HG03432 (cell line): ENCODE measurements at regions not wholly inside any gene's neighbourhood (a gene's known extent, or its start where the extent isn't known, plus 50 kb on each side); places are given as distances from the start of the nearest gene placed in this dataset.
"Not testable (repeated sequence)": the region's sequence is repeated elsewhere in the genome, so short reads cannot be mapped to it uniquely, and the experiment has no call there.

Source experiments
- ATAC-seq: cut with Tn5 transposase; IDR thresholded peaks from one replicate; pipeline ENCODE4 v1.9.1; 2021; ENCODE audit warnings: mild to moderate bottlenecking, moderate library complexity; ENCODE audit not compliant: unreplicated experiment

- ATAC-seq: not testable (repeated sequence)
Measured at GRCh38 chr12:131229079-131229425, 275.3 kb downstream of the ADGRD1 start.

DNA sequence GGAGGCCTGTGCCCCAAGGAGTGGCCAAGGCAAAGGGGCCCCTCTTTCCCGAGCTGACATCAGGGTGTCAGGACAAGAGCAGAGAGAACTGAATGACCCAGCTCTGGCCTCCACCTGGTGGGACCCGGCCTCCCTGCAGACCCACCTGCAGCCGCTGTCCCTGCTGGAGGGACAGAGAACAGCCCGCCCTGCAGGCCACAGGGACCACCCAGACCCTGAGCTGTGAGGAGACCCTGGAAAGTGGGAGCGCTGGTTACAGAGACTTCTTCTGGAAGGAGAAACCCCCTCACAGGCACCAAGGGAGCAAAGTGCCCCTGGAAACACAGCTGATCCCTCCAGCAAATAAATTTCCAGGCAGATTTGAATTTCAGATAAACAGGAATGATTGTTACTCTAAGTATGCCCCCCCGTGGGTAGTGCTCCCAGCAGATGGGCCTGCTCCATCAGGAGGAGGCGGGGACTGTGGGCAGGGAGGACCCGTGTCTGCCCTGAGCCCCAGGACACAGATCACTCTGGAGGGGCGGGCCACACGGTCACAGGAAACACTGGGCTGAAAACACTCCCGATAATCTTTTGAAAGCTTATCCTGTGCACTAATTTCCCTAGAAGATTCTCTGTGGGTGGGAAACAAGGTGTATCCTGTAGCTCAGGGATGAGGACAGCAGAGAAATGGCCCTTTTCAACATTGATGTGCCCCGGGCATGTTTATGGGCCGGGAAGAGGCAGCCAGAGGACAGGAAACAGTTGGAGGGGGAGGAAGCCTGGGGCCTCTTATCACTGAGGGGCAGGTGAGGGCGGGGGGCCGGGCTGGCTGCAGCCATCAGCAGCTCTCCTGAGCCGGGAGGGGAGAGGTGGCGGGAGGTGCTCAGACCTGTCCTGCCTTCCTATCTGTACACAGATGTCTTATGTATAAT is 276.0 kb downstream of the ADGRD1 start:
- ATAC-seq: no peak

DNA sequence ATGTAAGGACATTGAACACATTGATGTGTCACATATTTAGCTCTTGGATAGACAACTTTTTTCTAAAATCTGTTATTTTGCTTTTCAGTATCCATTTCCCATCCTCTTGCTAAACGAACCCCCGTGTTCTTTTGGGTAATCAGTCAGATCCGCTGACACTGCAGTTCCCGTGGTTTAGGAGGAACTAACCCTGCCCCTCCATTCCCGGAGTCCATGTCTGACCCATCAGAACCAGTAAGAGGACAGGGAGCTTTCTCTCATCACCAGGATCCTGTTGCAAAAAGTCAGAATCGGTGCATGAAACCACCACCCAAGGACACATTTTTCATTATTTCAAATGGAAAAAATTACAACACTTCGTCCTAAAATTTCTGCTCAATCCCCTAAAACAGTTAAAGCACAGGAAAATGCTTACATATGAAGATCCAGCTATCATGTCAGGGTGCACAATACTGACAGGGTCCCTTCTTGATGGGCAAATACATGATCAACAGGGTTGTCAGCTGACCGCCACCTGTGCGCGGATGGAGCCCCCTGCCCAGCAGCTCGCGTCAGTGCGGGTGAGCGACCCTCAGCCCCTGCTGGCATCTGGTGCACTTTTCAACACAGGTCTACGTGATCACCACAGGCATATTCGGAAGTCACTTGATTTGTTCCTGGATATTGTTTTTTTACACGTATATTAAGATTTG is 276.8 kb downstream of the ADGRD1 start:
- ATAC-seq: no peak

DNA sequence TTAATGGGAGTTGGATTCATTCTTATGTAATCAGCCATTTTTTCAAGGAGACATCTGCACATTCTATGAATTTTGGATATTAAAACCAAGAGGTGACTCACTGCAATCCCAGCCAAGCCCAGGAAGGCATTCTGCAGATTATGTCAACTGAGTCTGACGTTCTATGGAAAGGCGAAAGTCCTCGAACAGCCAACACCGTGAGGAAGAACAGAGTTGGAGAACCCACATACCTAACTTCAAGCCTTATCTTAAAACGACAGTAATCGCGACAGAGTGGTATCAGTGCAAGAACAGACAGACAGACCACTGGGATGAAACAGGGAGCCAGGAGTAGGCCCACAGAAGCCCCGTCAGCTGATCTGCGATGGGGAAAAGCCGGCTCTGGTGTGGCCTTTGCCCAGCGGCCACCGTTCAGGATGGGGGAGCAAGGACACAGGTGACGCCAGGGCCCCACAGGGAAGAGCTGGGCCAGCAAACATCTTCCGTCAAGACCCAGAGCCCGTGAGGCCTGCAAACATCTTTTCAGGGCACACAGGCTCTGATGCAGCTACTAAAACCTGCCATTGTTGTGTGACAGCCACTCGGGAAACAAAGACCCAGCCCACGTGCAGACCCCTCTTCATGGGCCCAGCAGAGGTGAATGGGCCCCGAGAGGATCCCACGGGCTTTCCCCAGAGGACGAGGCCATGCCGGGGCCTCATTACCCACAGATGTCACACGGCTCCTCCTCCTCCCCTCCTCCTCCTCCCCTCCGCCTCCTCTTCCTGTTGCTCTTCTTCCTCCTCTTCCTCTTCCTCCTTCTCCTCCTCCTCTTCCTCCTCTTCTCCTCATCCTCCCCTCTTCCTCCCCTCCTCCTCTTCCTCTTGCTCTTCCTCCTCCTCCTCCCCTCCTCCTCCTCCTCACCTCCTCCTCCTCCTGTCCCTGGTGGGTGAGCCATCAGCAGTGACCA is 277.6 kb downstream of the ADGRD1 start:
- ATAC-seq: no peak

- no peak for ATAC-seq
Measured at GRCh38 chr12:131232036-131232435, 278.3 kb downstream of the ADGRD1 start.

- ATAC-seq: not testable (repeated sequence)
Measured at GRCh38 chr12:131232872-131233271, 279.2 kb downstream of the ADGRD1 start.

DNA sequence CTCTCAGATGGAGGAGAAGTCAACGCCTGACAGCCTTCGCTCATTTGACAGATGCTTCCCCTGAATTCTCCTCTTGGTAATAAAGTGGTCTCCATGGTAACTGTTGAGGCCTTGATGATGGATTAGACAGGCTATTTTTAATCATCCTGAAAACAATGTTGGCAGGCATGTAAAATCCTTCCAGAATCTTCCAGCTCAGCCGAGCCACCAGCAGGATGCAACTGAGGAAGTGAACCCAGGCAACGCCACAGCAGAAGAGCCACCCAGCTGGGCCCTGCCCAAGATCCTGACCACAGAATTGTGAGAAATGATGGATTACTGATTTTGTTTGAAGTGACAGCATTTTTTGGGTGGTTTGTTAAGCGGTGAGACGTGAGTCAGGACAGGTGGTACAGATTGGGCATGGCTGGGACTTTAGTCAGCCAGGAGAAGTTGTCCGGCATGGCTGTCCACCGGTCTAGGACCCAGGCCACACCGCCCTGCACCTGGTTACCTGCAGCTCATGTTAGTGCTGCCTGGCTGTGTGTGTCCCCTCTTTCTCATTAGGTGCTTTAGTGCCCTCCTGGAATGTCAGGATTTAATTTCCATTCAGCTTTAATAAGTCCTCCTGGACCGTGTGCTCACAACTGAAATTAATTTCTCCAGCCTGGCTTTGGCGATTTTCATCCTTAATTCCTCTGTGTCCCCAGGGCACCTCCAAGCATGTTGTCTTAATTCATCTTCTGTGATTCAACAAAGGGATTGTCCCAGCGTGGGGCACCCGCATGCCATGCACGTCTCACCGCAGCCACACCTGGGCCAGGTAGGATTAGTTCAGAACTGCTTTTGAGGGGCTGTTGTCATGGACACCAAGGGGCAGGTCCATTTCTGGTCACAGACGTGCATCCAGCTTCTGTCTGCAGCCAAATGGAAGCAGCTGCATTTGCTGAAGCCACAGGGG is 280.4 kb downstream of the ADGRD1 start:
- not testable (repeated sequence) for ATAC-seq

- not testable (repeated sequence) for ATAC-seq
Measured at GRCh38 chr12:131234841-131235271, 281.1 kb downstream of the ADGRD1 start.

- no peak for ATAC-seq
Measured at GRCh38 chr12:131235871-131236271, 282.2 kb downstream of the ADGRD1 start.

- ATAC-seq: peak; percentile 79
Measured at GRCh38 chr12:131239384-131240094, 285.8 kb downstream of the ADGRD1 start.

DNA sequence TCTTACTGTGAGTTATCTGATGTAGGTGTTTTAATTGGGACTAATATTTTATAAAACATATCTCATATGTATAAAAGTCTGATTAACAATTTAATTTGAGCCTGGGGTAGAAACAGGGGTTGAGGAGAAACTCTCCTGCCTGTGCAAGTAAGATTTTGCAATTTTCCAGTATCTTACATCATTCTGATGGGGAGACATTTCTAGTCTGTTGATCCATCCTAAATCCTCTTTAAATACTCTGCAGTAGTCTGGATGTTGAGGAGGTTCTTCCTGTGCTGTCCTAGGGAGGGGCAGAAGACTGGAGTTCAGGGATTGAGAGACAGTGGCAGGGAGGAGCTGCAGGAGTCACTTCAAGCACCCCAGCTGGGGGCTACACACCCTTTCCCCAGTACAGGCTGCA is 287.8 kb downstream of the ADGRD1 start:
- no peak for ATAC-seq

- peak; percentile 29 for ATAC-seq
Measured at GRCh38 chr12:131242741-131243496, 289.2 kb downstream of the ADGRD1 start.

- ATAC-seq: not testable (repeated sequence)
Measured at GRCh38 chr12:131244157-131244688, 290.5 kb downstream of the ADGRD1 start.

GRCh38 chr12:131245161-131245560 is 291.5 kb downstream of the ADGRD1 start:
- not testable (repeated sequence) for ATAC-seq

GRCh38 chr12:131245564-131246355 is 292.1 kb downstream of the ADGRD1 start:
- ATAC-seq: no peak

GRCh38 chr12:131247026-131247725 is 293.5 kb downstream of the ADGRD1 start:
- not testable (repeated sequence) for ATAC-seq

GRCh38 chr12:131247875-131248274 is 294.2 kb downstream of the ADGRD1 start:
- not testable (repeated sequence) for ATAC-seq
